ENCODE measurements at regions not wholly inside any gene's neighbourhood (a gene's known extent, or its start where the extent isn't known, plus 50 kb on each side); places are given as distances from the start of the nearest gene placed in this dataset.

DNA sequence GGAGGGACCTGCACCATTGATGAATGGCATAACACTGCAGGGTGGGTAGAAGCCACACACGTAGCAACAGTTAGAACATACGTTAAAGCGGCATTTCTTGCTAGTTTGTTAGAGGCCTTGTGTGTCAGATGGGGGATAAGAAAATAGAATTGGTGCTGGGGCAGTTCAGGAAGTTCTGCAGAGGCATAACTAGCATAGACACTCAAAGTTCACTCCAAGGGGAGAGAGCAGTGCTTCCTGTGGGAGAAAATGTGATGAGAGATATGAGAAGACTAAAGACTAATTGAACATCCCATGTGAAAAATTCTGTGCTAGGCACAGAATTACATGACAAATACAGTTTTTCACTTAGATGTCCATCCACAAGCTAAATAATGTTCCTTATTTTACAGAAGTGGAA is 327.1 kb downstream of the ZNF621 start:
- no peaks in the 10 kb centered on the region for H3K79me1 ChIP-seq (ENCODE audit: low read depth, low read length)
- no peaks in the 10 kb centered on the region for H3K23me2 ChIP-seq (ENCODE audit: low read depth, low read length)
- FAIRE-seq (no peak), DNase-seq (ENCODE audit: low read depth in 1 of 2, low spot score in 2 of 2) (no peak)
- TF ChIP-seq SIRT6 (IDR thresholded peaks at IDR 0.05; ENCODE audit: low read length): no peak
- ChIA-PET CTCF (ENCODE audit: partially characterized antibody) (interaction anchor here (0.5 kb wide), 1 partner anchor 324 kb away, joined by 3 read pairs; no protein-coding TSS in a partner anchor), POLR2A (ENCODE audit: partially characterized antibody) (no interaction called here)
- no peak overlapping the region for H3K23ac ChIP-seq (ENCODE audit: insufficient read length)
- no peak overlapping the region for H2BK20ac ChIP-seq (ENCODE audit: low read length)
- no peak overlapping the region for H3K14ac ChIP-seq (ENCODE audit: insufficient read length)
- no peak overlapping the region for H2AK5ac ChIP-seq (ENCODE audit: low read depth, low read length)
- H3K79me2 ChIP-seq (ENCODE audit: control insufficient read depth in 1 of 2, insufficient read depth in 2 of 2, low read length in 2 of 2): no peaks in the 10 kb centered on the region
- 91% methylated on average over 3 of the region's 3 CpGs; no CpG with 5 or more reads in 1 of the 2 experiments for WGBS, 2 experiments (ENCODE audit: extremely low coverage in 1 of 2, insufficient coverage in 1 of 2, insufficient read length in 1 of 2, insufficient replicate concordance in 2 of 2, low coverage in 1 of 2, low lambda C conversion rate in 2 of 2, missing lambda C conversion rate in 1 of 2)
- no peak overlapping the region for H2BK120ac ChIP-seq (replicated peaks; ENCODE audit: low read depth, low read length)
- H3K9me3 ChIP-seq (ENCODE audit: insufficient read depth in 2 of 2, low read depth in 1 of 2, low read length in 1 of 2): no peaks in the 10 kb centered on the region
- H2BK5ac ChIP-seq (ENCODE audit: low read depth, low read length): no peak overlapping the region
- H2BK15ac ChIP-seq (ENCODE audit: low read length): no peak overlapping the region
- H4K91ac ChIP-seq (replicated peaks; ENCODE audit: insufficient read length, low read length): no peak overlapping the region
- H3K27ac ChIP-seq (ENCODE audit: low read depth, low read length): no peak overlapping the region
- no peak overlapping the region for H4K8ac ChIP-seq (ENCODE audit: extremely low read depth, insufficient read depth, low read length)
- no peak overlapping the region for H3K18ac ChIP-seq (ENCODE audit: extremely low read depth, low read length)
- H3K27me3 ChIP-seq (replicated peaks in 1 of 4; ENCODE audit: control insufficient read depth in 3 of 4, extremely low read depth in 1 of 4, insufficient read depth in 3 of 4, low read length in 3 of 4): no peaks in the 10 kb centered on the region
- no peak overlapping the region for H3K4me3 ChIP-seq (ENCODE audit: extremely low read depth in 1 of 4, insufficient read depth in 2 of 4, low read depth in 3 of 4, low read length in 4 of 4)
- peaks cover 0 to 10% (median 6%) of the 10 kb centered on the region in 4 experiments; a peak in 6 of 7 replicates for H3K4me1 ChIP-seq (replicated peaks in 1 of 4; ENCODE audit: control insufficient read depth in 3 of 4, insufficient read depth in 4 of 4, low read length in 3 of 4)
- no peak overlapping the region for H2BK12ac ChIP-seq (ENCODE audit: low read depth, low read length)
- H4K20me1 ChIP-seq (replicated peaks in 1 of 2; ENCODE audit: control insufficient read depth in 1 of 2, insufficient read depth in 2 of 2, low read length in 2 of 2): no peaks in the 10 kb centered on the region
- H3K4me2 ChIP-seq (ENCODE audit: insufficient read depth in 1 of 2, low read depth in 2 of 2, low read length in 2 of 2): no peak overlapping the region
- H3K36me3 ChIP-seq (ENCODE audit: control insufficient read depth in 2 of 4, insufficient read depth in 4 of 4, low read length in 3 of 4): no peaks in the 10 kb centered on the region
- H3K56ac ChIP-seq (replicated peaks; ENCODE audit: insufficient read length, low read depth, low read length): no peak overlapping the region
- no peak overlapping the region for H3K4ac ChIP-seq (replicated peaks; ENCODE audit: insufficient read length, low read depth, low read length)
- no peak overlapping the region for H4K5ac ChIP-seq (ENCODE audit: insufficient read length, low read depth, low read length)
- H3K9ac ChIP-seq (replicated peaks in 1 of 4; ENCODE audit: extremely low read depth in 1 of 4, low read depth in 3 of 4, low read length in 3 of 4): no peak overlapping the region
- H2AFZ ChIP-seq (ENCODE audit: low read length): no peak overlapping the region
